ENCODE measurements at regions not wholly inside any gene's neighbourhood (a gene's known extent, or its start where the extent isn't known, plus 50 kb on each side); places are given as distances from the start of the nearest gene placed in this dataset.
"Not testable (repeated sequence)": the region's sequence is repeated elsewhere in the genome, so short reads cannot be mapped to it uniquely, and the experiment has no call there.

DNA sequence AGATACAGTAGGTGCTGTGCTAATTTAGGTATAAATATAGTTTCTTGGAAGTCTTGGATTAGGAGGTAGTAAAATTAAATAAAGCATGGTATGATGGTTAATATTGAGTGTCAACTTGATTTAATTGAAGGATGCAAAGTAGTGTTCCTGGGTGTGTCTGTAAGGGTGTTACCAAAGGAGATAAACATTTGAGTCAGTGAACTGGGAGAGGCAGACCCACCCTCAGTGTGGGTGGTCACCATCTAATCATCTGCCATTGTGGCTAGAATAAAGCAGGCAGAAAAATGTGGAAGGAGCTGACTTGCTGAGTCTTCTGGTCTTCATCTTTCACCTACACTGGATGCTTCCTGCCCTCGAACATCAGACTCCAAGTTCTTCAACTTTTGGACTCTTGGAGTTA lies 153.7 kb upstream of the GK2 start:
- DNase-seq (no peak), ATAC-seq (no peak)
- H3K9me3 Mint-ChIP-seq, result no peaks in the 10 kb centered on the region
- no peaks in the 10 kb centered on the region for H3K4me1 Mint-ChIP-seq (ENCODE audit: low read depth)
- H3K4me3 Mint-ChIP-seq, result no peak overlapping the region
- H3K36me3 Mint-ChIP-seq (ENCODE audit: insufficient read depth), result no peaks in the 10 kb centered on the region
- H3K27me3 Mint-ChIP-seq (ENCODE audit: low read depth), result peaks cover 4% of the 10 kb centered on the region

GRCh38 chr4:79559398-79559797 lies 151.4 kb upstream of the GK2 start:
- DNase-seq; ATAC-seq; H3K9me3 Mint-ChIP-seq; H3K27me3 Mint-ChIP-seq (ENCODE audit: low read depth); H3K4me1 Mint-ChIP-seq (ENCODE audit: low read depth); H3K36me3 Mint-ChIP-seq (ENCODE audit: insufficient read depth); H3K4me3 Mint-ChIP-seq: not testable (repeated sequence)

GRCh38 chr4:79552311-79552710 lies 144.3 kb upstream of the GK2 start:
- no peaks in the 10 kb centered on the region for H3K36me3 Mint-ChIP-seq (ENCODE audit: insufficient read depth)
- no peaks in the 10 kb centered on the region for H3K27me3 Mint-ChIP-seq (ENCODE audit: low read depth)
- H3K4me1 Mint-ChIP-seq (ENCODE audit: low read depth), result no peaks in the 10 kb centered on the region
- no peak overlapping the region for H3K4me3 Mint-ChIP-seq
- ATAC-seq, result no peak
- DNase-seq, result no peak
- H3K9me3 Mint-ChIP-seq, result no peaks in the 10 kb centered on the region

DNA sequence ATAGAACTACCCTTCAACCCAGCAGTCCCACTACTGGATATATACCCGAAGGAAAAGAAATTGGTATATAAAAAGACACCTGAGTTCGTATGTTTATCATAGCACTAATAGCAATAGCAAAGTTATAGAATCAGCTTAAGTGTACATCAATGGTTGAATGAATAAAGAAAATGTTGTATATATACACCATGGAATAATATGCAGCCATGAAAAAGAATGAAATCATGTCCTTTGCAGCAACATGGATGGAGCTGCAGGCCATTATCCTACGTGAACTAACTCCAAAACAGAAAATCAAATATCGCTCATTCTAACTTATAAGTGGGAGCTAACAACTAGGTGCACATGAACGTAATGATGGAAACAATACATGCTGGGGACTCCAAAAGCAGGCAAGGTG lies 143.5 kb upstream of the GK2 start:
- no peaks in the 10 kb centered on the region for H3K27me3 Mint-ChIP-seq (ENCODE audit: low read depth)
- ATAC-seq (no peak), DNase-seq (no peak)
- no peaks in the 10 kb centered on the region for H3K36me3 Mint-ChIP-seq (ENCODE audit: insufficient read depth)
- no peak overlapping the region for H3K4me3 Mint-ChIP-seq
- H3K4me1 Mint-ChIP-seq (ENCODE audit: low read depth), result no peaks in the 10 kb centered on the region
- H3K9me3 Mint-ChIP-seq, result no peaks in the 10 kb centered on the region

DNA sequence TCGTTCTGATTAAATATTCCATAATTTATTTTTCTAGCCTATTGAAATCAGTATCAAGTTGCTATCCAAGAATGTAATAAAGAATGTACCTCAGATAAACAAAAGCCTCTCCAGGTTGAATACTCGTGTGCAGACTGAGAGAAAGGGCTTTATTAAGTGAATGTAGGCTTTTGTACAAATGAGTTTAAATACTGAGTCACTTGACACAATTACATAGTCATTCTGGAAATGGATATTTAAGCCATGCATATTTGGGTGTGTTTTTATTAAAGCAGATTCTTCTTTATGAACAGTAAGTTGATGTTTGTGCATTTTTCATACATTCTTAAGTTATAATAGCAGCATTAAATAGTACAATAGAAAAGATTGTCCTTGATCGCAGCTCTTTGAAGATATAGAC lies 139.8 kb upstream of the GK2 start:
- peaks cover 7% of the 10 kb centered on the region for H3K27me3 Mint-ChIP-seq (ENCODE audit: low read depth)

GRCh38 chr4:79545292-79545691 lies 137.3 kb upstream of the GK2 start:
- not testable (repeated sequence) for ATAC-seq; H3K4me3 Mint-ChIP-seq; DNase-seq; H3K4me1 Mint-ChIP-seq (ENCODE audit: low read depth); H3K36me3 Mint-ChIP-seq (ENCODE audit: insufficient read depth); H3K9me3 Mint-ChIP-seq; H3K27me3 Mint-ChIP-seq (ENCODE audit: low read depth)

More for the DNA sequence above, 139.8 kb upstream of the GK2 start:
- H3K9me3 Mint-ChIP-seq, result no peaks in the 10 kb centered on the region
- H3K4me3 Mint-ChIP-seq, result no peak overlapping the region
- H3K4me1 Mint-ChIP-seq (ENCODE audit: low read depth), result no peaks in the 10 kb centered on the region
- ATAC-seq, result no peak
- no peak for DNase-seq
- no peaks in the 10 kb centered on the region for H3K36me3 Mint-ChIP-seq (ENCODE audit: insufficient read depth)

- H3K9me3 Mint-ChIP-seq, result peaks cover 4% of the 10 kb centered on the region
- no peaks in the 10 kb centered on the region for H3K27me3 Mint-ChIP-seq (ENCODE audit: low read depth)
- H3K4me3 Mint-ChIP-seq, result no peak overlapping the region
- peak in 1 of 2 donors; percentile 60 for ATAC-seq
- no peaks in the 10 kb centered on the region for H3K4me1 Mint-ChIP-seq (ENCODE audit: low read depth)
- H3K36me3 Mint-ChIP-seq (ENCODE audit: insufficient read depth), result no peaks in the 10 kb centered on the region
- DNase-seq, result no peak
Observed at GRCh38 chr4:79540143-79540542, 132.1 kb upstream of the GK2 start.

DNA sequence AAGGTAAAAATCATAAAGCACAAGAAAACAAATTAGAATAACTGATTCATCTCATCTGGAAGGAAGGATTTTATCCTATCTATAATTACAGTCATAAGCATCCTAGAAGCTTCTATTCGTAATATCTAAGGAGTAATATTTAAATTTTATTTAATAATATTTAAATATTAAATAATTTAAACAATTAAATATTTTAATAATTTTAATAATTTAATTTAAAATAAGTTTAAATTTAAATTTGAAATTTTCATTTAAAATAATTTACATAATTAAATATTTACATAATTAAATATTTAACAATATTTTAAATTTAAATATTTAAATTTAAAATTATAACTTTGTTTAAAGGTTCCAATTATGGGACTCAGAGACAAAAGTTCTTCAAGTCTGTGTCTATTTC lies 127.5 kb upstream of the GK2 start:
- no peak overlapping the region for H3K4me3 Mint-ChIP-seq
- ATAC-seq, result no peak

GRCh38 chr4:79528241-79528706 lies 120.2 kb upstream of the GK2 start:
- DNase-seq (no peak), ATAC-seq (peak; percentile 70 to 79)
- Mint-ChIP-seq H3K27me3 (ENCODE audit: low read depth) (no peaks in the 10 kb centered on the region), H3K4me3 (no peak overlapping the region), H3K36me3 (ENCODE audit: insufficient read depth) (no peaks in the 10 kb centered on the region), H3K9me3 (peaks cover 5% of the 10 kb centered on the region), H3K4me1 (ENCODE audit: low read depth) (no peaks in the 10 kb centered on the region)

More for the DNA sequence above, 127.5 kb upstream of the GK2 start:
- H3K27me3 Mint-ChIP-seq (ENCODE audit: low read depth), result no peaks in the 10 kb centered on the region
- DNase-seq, result no peak
- H3K36me3 Mint-ChIP-seq (ENCODE audit: insufficient read depth), result no peaks in the 10 kb centered on the region
- H3K4me1 Mint-ChIP-seq (ENCODE audit: low read depth), result no peaks in the 10 kb centered on the region
- peaks cover 4% of the 10 kb centered on the region for H3K9me3 Mint-ChIP-seq

DNA sequence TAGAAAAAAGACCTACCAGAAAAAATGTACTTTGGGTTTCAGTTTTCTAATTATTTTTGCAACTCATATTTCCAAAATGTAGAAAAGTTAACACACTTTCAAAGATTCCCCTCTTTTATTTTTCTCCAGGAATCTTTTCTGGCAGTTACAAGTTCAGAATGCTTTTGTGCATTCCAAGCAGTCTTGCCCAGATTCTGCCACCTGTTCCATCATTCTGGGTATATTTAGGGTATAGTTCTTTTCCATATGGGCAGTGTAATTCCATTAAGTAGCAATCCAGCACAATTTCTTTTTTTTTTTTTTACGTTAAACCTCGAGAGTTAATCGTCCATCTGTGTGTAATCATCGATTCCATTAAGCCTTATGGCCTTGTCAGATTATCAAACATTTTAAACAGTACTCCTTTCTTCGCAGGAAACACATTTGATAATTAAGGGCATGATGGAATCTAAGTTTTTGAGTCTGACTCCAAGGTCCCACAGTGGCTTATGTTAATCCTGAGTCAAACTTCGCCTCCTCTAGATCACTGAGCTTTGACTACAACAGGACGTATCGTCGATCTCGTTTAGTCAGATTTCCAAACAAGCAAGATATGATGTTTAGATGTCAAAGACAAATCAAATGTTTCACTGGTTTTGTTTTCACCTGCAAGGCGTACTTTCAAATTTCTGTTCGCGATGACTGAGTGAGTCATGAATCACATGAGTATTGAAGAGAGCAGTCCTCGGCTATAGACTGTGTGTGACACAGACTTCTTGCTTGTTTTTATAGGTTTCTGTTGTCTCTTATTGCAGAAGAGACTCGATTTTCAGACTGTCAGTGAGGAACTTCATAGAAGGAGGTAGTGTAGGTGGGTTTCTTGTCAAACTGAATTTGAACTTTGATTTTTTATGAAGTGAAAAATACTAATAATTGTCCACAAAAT lies 118.9 kb upstream of the GK2 start:
- Mint-ChIP-seq H3K4me1 (ENCODE audit: low read depth) (no peaks in the 10 kb centered on the region), H3K4me3 (no peak overlapping the region), H3K36me3 (ENCODE audit: insufficient read depth) (no peaks in the 10 kb centered on the region), H3K27me3 (ENCODE audit: low read depth) (no peaks in the 10 kb centered on the region), H3K9me3 (peaks cover 5% of the 10 kb centered on the region)
- no peak for DNase-seq
- ATAC-seq, result peak in 1 of 2 donors; percentile 65

DNA sequence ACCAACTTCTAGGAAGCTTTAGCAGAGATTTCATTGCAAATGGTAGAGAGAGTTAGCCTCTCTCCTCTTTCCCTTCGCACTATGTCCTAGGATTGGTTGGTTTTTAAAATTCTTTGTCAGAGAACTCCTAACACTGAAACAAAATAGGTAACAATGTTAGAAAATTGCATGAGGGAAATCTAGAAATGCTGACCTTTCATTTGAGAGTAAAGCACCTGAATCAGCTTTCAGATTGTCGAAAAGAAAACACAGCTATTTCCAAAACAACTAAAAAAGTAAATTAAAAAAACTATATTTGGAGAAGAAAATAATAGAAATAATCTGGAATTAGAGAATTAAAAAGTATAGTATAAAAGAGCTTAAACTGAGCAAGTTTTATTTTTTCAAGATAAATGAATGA lies 108.1 kb upstream of the GK2 start:
- Mint-ChIP-seq H3K4me1 (ENCODE audit: low read depth) (no peaks in the 10 kb centered on the region), H3K4me3 (no peak overlapping the region)
- ATAC-seq, result no peak

DNA sequence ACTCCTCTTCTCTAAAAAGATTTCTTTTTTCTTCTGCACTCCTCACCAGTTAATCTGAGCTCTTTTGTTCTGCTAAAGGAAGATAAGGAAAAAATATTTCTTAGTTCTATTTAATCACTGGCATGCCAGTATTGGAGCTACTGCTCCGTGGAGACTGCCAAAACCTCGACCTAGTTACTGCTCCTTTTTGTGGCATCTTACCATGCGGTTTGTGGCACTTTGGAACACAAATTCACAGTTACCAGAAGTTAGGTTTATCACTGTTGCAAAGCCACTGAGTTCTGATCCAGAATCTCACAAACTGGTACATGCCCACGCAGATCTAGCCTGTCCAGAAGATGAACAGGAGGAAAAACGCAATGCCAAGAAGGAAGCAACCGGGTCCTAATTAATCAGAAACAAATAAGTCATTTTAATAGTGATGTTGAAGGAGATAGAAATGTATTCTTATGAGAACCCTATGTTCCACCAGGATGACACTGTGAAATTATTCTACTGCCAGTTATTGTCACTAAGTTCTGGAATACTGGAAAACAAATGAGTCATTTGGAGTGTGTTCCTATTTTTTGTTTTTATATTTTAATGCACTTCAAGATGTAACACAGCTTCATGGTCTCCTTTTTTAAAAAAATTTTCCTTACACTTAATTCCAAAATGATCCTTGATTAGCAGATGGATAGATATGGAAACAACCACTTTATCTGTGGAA lies 106.7 kb upstream of the GK2 start:
- DNase-seq (no peak), ATAC-seq (no peak)
- no peaks in the 10 kb centered on the region for H3K36me3 Mint-ChIP-seq (ENCODE audit: insufficient read depth)
- no peaks in the 10 kb centered on the region for H3K9me3 Mint-ChIP-seq
- no peak overlapping the region for H3K4me3 Mint-ChIP-seq
- H3K4me1 Mint-ChIP-seq (ENCODE audit: low read depth), result no peaks in the 10 kb centered on the region
- peaks cover 2% of the 10 kb centered on the region for H3K27me3 Mint-ChIP-seq (ENCODE audit: low read depth)

More for the DNA sequence above, 108.1 kb upstream of the GK2 start:
- no peak for DNase-seq
- Mint-ChIP-seq H3K27me3 (ENCODE audit: low read depth) (peaks cover 2% of the 10 kb centered on the region), H3K9me3 (no peaks in the 10 kb centered on the region), H3K36me3 (ENCODE audit: insufficient read depth) (no peaks in the 10 kb centered on the region)

- H3K27me3 Mint-ChIP-seq (ENCODE audit: low read depth), result peaks cover 3% of the 10 kb centered on the region
- no peak for DNase-seq
- H3K4me3 Mint-ChIP-seq, result no peak overlapping the region
- no peak for ATAC-seq
- H3K9me3 Mint-ChIP-seq, result no peaks in the 10 kb centered on the region
- no peaks in the 10 kb centered on the region for H3K36me3 Mint-ChIP-seq (ENCODE audit: insufficient read depth)
- H3K4me1 Mint-ChIP-seq (ENCODE audit: low read depth), result no peaks in the 10 kb centered on the region
Observed at GRCh38 chr4:79513576-79513975, 105.5 kb upstream of the GK2 start.

DNA sequence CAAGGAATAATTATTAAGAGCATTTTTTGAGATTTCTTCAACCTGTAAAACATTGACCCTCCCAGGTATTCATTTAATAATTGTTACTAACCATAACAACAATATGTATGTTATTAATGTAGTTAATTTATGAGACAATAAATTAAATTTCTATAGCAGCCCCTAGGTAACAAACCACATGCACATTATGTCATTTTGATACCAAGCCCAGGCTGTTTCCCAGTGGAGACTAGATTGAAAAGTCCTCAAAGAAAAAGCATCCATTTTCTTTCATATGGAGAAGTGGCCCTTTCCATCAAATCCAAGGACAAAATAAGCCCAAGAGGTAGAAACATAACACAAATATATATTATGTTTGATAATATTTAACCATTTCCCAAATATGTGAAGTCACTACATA lies 104.3 kb upstream of the GK2 start:
- ATAC-seq, result no peak
- Mint-ChIP-seq H3K9me3 (no peaks in the 10 kb centered on the region), H3K27me3 (ENCODE audit: low read depth) (peaks cover 3% of the 10 kb centered on the region), H3K4me3 (no peak overlapping the region), H3K36me3 (ENCODE audit: insufficient read depth) (no peaks in the 10 kb centered on the region), H3K4me1 (ENCODE audit: low read depth) (no peaks in the 10 kb centered on the region)
- DNase-seq, result no peak

GRCh38 chr4:79502081-79502480 lies 94.1 kb upstream of the GK2 start:
- Mint-ChIP-seq H3K9me3 (no peaks in the 10 kb centered on the region), H3K4me3 (no peak overlapping the region), H3K27me3 (ENCODE audit: low read depth) (no peaks in the 10 kb centered on the region), H3K4me1 (ENCODE audit: low read depth) (no peaks in the 10 kb centered on the region), H3K36me3 (ENCODE audit: insufficient read depth) (no peaks in the 10 kb centered on the region)
- no peak for DNase-seq
- no peak for ATAC-seq
